ENCODE measurements at regions not wholly inside any gene's neighbourhood (a gene's known extent, or its start where the extent isn't known, plus 50 kb on each side); places are given as distances from the start of the nearest gene placed in this dataset.

DNA sequence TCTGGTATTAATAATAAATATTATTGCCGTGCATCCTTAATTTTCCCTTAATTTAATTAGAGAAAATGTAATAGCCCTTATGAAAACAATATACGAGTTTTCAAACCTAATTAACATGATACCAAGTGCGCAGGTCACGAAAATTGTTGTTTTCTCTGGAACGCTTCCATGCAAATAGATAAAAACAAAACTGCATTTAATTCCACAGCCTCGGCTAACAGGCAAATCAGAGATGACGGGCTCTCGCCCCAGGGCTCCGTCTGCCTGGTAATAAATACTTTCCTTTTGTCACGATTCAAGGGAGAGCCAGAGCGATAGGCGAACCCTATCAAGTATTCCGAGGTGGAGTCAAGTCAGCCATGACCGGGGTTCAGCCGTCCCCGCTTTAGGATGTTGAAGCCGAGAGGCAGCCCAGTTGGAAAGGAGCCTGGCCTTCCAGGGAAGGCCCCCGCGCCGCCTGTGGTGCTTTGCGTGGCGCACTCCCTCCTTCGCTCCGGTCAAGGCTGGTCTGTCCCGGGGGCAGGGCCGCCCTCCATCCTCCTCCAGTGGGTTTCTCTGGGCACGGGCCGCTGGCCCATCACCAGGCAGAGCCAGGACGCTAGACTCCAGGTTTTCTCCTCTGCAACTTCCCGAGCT, 137.8 kb upstream of the GSC start:
- ChIA-PET POLR2A (no interaction called here), CTCF (interaction anchor here (1.2 kb wide), 1 partner anchor 1108 kb away, joined by 3 read pairs; no protein-coding TSS in a partner anchor), RAD21 (ENCODE audit: unreplicated experiment) (no interaction called here), SMC1A (ENCODE audit: uncharacterized antibody, unreplicated experiment) (no interaction called here)
- Histone ChIP-seq H3K27ac (ENCODE audit: control insufficient read depth, insufficient read depth) (no peak overlapping the region), H3K4me2 (ENCODE audit: control insufficient read depth, insufficient read depth) (no peak overlapping the region), H3K36me3 (ENCODE audit: control insufficient read depth in 2 of 2, insufficient read depth in 2 of 2, low read length in 1 of 2) (no peaks in the 10 kb centered on the region), H4K20me1 (ENCODE audit: control insufficient read depth, insufficient read depth) (no peaks in the 10 kb centered on the region), H2AFZ (ENCODE audit: control insufficient read depth, low read depth, low read length) (no peak overlapping the region), H3K9me3 (replicated peaks; ENCODE audit: control insufficient read depth, insufficient read depth, low read length) (no peaks in the 10 kb centered on the region), H3K4me1 (ENCODE audit: control insufficient read depth, insufficient read depth, low read length) (no peaks in the 10 kb centered on the region), H3K4me3 (no peak overlapping the region), H3K9ac (ENCODE audit: control insufficient read depth, insufficient read depth, low read length) (no peak overlapping the region), H3K27me3 (replicated peaks in 1 of 2; ENCODE audit: control insufficient read depth in 2 of 2, insufficient read depth in 2 of 2, low read length in 1 of 2) (no peaks in the 10 kb centered on the region; a peak in 2 of 4 replicates), H3K79me2 (ENCODE audit: control insufficient read depth, insufficient read depth, low read length) (no peaks in the 10 kb centered on the region)
- FAIRE-seq (no peak), ATAC-seq (no peak), DNase-seq (ENCODE audit: low read depth, low spot score) (no peak)
- intact Hi-C loops (cut with micrococcal nuclease; ENCODE audit: unreplicated experiment), result no loop called here
- TF ChIP-seq TCF3 (IDR thresholded peaks at IDR 0.05; ENCODE audit: borderline replicate concordance, insufficient read depth, low read depth, low read length), result no peak
- TF ChIP-seq SMC3 (IDR thresholded peaks at IDR 0.05; ENCODE audit: borderline replicate concordance, low read length), result no peak
- TF ChIP-seq RAD21 (IDR thresholded peaks at IDR 0.05; ENCODE audit: insufficient read depth, low read depth, low read length), result no peak
- TF ChIP-seq BHLHE40 (IDR thresholded peaks at IDR 0.05; ENCODE audit: borderline replicate concordance in 1 of 2, low read depth in 2 of 2, low read length in 1 of 2), result no peak
- no peak for TF ChIP-seq POLR2AphosphoS2 (IDR thresholded peaks at IDR 0.05; ENCODE audit: low read depth, low read length)
- TF ChIP-seq NFIC (IDR thresholded peaks at IDR 0.05; ENCODE audit: low read depth, low read length), result no peak
- TF ChIP-seq HDAC6 (IDR thresholded peaks at IDR 0.05; ENCODE audit: unreplicated experiment), result no peak
- TF ChIP-seq NBN (IDR thresholded peaks at IDR 0.05), result no peak
- no peak for TF ChIP-seq SMAD1 (IDR thresholded peaks at IDR 0.05; ENCODE audit: low read depth, partially characterized antibody)
- no peak for TF ChIP-seq SIN3A (IDR thresholded peaks at IDR 0.05; ENCODE audit: low read depth, low read length)
- no peak for TF ChIP-seq ZNF24 (IDR thresholded peaks at IDR 0.05)
- no peak for TF ChIP-seq TCF12 (IDR thresholded peaks at IDR 0.05; ENCODE audit: low read depth, low read length)
- no peak for TF ChIP-seq RFX5 (IDR thresholded peaks at IDR 0.05; ENCODE audit: low read depth, low read length)
- no peak for TF ChIP-seq NFYB (IDR thresholded peaks at IDR 0.05; ENCODE audit: insufficient read depth, low read depth, low read length)
- no peak for TF ChIP-seq BACH1 (IDR thresholded peaks at IDR 0.05; ENCODE audit: borderline replicate concordance)
- no peak for TF ChIP-seq POU2F2 (IDR thresholded peaks at IDR 0.05; ENCODE audit: borderline replicate concordance, low read depth, low read length)
- no peak for TF ChIP-seq STAT1 (conservative IDR thresholded peaks at IDR 0.05)
- no peak for TF ChIP-seq KLF5 (IDR thresholded peaks at IDR 0.05; ENCODE audit: partially characterized antibody)
- no TSS peak for BruUV-seq (replicated peaks)
- WGBS (ENCODE audit: insufficient coverage, insufficient replicate concordance, low lambda C conversion rate, missing lambda C conversion rate), result 48% methylated on average over 29 of the region's 30 CpGs
- in situ Hi-C loops (cut with MboI), result no loop called here

Measured in GM12878 (cell line).